GM21723 (cell line): ENCODE measurements at regions not wholly inside any gene's neighbourhood (a gene's known extent, or its start where the extent isn't known, plus 50 kb on each side); places are given as distances from the start of the nearest gene placed in this dataset.

Source experiments
- ATAC-seq: cut with Tn5 transposase; IDR thresholded peaks from one replicate; pipeline ENCODE4 v1.9.1; 2021; ENCODE audit warnings: mild to moderate bottlenecking, moderate library complexity; ENCODE audit not compliant: unreplicated experiment

GRCh38 chr7:156490021-156490800 lies 150.4 kb upstream of the RNF32 start:
- no peak for ATAC-seq

GRCh38 chr7:156487811-156488533 lies 152.6 kb upstream of the RNF32 start:
- no peak for ATAC-seq

DNA sequence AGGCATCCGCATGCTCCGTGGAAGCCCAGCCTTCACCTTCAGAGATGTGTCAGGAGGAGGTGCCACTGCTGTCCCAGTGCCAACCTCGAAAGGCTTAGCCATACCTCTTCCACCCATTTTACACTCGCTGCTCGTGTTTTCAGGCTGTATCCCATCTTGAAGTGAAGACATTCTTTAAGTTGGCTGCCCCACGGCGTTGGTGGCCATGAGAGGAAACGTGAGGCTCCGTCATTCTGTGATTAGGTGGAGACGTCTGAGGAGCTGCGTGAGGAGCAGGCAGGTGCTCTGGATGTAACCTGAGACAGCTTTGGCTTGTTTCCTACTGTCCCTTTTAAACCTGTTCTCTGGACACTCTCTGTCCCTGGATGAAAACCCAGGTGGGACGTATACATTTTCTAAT lies 159.9 kb upstream of the RNF32 start:
- ATAC-seq, result no peak

GRCh38 chr7:156479596-156479995 lies 161.0 kb upstream of the RNF32 start:
- no peak for ATAC-seq

DNA sequence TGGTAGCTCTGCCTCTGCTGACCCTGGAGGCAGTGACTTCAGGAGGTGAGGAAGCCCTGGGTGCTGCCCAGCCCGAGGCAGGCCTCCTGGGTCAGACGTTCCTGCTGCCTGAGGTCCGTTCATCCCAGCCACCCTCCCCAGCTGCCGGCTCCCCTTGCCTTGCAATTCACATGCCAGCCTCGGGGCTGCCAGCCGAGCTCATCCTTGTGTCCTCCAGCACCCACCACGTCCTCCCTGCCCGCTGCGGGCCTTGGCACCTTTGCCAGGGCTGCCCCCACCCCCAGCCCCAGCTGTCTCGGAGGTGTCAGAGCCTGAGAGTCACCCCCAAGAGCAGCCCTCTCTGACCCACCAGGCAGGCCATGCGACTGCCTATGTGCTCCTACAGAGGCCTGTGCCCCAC lies 162.1 kb upstream of the RNF32 start:
- no peak for ATAC-seq

DNA sequence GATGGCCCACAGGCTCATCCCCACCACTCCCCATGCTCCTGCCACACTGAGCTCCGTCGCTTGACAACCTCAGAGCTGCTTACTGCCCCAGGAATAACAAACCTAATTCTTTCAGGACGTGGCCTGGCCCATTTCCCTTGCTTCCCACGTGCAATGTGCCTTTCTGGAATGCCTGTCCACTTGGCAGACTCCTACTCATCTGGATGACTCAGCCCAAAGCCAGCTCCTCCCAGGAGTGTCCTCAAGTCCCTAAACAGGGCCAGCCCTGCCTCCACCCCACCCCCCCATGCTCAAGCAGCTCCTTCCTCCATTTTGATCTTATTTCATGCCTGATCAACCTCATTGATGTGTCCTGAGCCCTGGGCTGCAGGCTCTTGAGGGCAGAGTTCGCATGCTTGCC lies 164.9 kb upstream of the RNF32 start:
- ATAC-seq, result no peak

- ATAC-seq, result no peak
These were observed 165.4 kb upstream of the RNF32 start for GRCh38 chr7:156475179-156475578.

DNA sequence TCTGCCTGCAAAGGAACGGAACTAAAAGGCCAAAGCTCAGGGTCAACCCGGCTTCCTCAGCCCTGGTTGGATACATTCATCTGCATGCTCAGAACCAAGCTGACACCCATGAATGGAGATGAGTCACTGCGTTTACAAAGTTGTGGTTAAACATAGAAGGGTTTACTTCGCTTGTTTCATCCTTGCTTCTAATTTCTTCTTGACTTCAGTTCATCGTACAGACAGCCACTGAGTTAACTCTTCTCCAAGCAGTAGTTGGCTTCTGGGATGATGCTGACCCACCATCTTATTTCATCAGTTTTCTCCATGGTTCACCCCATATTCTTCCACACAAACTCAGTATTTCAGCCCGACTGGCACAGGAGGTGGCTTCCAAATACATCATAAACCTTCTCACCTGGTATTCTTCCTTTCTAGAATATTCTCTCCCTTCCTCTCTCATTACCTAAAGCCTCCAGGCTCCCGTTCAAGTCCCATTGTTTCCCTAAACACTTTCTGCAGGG lies 166.3 kb upstream of the RNF32 start:
- no peak for ATAC-seq

- no peak for ATAC-seq
These were observed 166.9 kb upstream of the RNF32 start for GRCh38 chr7:156473476-156474240.

- no peak for ATAC-seq
These were observed 168.3 kb upstream of the RNF32 start for GRCh38 chr7:156472267-156472666.

GRCh38 chr7:156470399-156471320 lies 169.9 kb upstream of the RNF32 start:
- no peak for ATAC-seq

DNA sequence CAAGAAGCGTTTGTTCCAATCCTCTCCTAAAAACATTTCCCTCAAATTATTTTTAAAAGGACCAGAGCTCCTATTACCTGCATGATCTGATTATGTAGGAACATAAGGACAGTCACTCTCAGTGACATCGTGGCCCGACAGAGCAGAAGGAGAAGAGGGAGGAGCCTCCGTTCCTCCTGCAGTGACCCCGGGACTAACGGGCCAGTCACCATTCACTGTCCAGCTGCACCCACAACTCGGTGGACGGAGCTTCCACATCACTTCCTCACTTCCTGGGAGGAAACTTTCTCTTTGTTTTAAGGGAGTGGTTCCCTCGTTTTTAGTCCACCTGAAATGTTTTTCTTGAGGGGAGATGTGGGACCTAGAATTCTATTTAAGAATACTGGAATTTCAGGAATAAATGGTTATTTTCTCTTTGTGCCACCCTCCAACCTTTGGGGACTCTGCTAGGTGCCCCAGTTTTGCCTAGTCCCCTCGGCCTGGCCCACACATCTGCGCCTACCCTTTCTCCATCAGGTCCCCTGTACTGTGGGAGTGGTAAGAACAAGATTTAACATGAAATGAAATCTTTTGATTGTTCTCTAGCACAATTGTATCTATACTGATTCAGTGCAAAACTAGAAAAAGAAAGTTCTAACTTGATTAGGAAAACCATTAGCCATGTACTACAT lies 173.5 kb upstream of the RNF32 start:
- no peak for ATAC-seq

DNA sequence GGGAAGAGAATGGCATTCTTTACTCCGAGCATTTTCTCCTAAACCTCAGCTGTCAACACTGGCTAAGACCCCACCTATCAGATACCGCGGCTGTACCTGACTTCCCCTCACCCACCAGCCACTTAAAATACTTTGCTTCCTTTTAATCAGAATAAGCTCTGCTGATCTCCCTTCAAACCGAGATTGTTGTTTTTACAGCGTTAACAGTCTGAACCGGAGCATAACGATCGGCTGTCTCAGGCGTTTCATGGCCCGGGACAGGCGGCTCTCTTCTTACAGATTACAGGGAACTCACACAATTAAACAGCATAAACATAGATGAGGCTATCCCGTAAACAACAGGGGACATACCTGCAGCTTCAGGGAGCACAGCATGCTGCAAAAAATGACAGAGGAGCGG lies 174.3 kb upstream of the RNF32 start:
- no peak for ATAC-seq

- no peak for ATAC-seq
These were observed 175.4 kb upstream of the RNF32 start for GRCh38 chr7:156465186-156465585.

DNA sequence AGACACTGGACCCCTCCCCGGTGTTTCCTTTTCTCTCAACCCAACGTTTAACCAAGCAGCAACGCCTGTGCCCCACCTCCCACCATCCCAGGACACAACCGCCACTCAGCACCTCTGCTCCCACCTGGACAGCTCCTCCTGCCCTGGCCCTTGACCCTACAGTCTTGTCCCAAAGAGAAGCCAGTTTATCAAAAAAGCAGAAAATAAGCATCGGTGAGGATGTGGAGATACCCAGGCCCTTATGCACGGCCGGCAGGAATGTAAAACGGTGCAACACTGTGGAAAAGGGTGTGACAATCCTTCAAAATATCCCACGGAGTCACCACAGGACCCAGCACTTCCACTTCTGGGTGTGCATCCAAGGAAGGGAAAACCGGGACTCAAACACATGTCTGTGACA lies 176.2 kb upstream of the RNF32 start:
- ATAC-seq, result no peak

DNA sequence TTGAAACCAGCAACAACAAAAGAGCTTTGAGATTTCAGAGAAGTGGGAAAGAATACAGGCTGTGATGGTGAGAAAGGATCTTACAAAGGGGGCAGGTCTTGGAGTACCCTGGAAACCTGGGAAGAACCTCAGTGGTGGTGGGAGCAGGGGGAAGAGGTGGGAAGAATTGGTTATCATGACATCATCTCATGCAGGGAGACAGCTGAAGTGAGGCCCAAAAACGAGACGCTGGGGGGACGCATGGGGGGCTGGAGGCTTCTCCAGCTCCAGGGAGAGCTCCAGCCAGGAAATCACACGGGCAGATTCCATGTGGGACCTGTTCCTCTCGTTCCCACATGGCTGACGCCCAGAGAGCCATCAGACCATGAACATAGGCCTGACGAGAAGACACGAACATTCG lies 177.3 kb upstream of the RNF32 start:
- no peak for ATAC-seq

DNA sequence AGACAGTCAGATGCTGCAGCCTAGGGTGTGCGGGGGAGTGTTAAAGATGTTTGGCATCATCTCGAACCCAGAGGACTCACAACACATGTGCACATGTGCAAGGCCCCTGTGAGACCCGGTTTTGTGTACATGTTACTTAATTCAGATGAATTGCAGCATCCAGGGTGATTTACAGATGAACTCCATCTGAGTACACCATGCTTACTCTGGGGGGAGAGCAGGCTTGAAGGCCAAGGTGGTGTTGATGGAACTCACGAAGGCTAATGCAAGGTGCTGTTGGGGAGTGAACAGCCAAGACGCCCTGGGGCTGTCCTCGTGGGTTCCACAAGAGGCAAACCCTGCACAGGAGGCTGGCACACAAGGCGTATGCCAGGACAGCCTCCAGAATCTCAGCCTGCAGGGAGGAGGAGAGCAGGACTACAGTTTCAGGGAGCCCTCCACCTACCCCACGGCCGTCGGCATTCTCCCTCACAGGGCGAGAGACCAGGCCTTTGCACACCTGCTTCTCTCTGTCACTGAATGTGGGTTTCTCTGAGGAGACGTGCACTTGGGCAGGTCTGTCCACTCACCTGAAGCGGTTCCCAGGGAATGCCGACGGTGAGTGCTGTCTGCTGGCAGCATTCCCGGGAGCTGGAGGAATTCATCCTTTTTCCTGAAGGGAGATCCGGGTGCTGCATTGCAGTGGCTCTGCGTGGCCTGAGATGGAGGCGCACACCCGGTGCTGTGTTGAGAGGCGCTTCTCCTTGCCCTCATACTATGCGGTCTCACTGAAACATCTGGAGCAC lies 178.5 kb upstream of the RNF32 start:
- no peak for ATAC-seq

- no peak for ATAC-seq
These were observed 179.5 kb upstream of the RNF32 start for GRCh38 chr7:156460858-156461627.
